Muscle of back (tissue), 3 donors: ENCODE measurements at regions not wholly inside any gene's neighbourhood (a gene's known extent, or its start where the extent isn't known, plus 50 kb on each side); places are given as distances from the start of the nearest gene placed in this dataset.

Experiments
- DNase-seq, 3 donors: peaks; one replicate each; pipeline versions ENCODE4 v3.0.0 to v3.0.0-alpha.2; 2013

DNA sequence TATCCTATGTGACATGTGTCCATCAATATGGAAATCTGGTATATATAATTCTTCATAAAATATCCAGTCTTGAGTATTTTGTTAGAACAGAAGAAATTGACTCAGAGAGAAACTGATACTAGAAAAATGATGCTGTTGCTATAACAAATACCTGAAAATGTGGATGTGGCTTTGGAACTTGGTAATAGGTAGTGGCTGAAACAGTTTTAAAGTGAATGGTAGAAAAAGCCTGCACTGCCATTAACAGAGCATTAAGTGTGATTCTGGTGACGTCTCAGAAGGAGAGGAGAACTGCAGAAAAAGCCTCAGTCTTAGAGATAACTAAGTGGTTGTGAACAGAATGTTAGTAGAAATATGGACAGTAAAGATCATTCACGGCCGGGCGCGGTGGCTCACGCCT, 634.9 kb upstream of the ZNF608 start:
- DNase-seq: no peak

DNA sequence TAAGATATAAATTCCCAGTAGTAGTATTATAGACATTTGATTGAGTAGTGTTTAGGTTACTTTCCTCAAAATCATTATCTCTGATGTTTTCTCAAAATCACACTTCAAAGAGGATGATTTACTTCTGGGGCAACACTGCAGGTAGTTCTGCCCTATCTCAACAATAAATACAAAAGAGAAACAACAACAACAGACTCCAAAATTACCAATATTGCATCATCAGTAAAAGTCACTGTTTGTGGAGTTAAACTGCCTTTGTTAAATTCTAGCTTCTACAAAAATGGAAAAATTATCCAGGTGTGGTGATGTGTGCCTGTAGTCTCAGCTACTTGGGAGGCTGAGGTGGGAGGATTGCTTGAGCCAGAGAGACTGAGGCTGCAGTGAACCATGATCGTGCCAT, 637.6 kb upstream of the ZNF608 start:
- DNase-seq: no peak

DNA sequence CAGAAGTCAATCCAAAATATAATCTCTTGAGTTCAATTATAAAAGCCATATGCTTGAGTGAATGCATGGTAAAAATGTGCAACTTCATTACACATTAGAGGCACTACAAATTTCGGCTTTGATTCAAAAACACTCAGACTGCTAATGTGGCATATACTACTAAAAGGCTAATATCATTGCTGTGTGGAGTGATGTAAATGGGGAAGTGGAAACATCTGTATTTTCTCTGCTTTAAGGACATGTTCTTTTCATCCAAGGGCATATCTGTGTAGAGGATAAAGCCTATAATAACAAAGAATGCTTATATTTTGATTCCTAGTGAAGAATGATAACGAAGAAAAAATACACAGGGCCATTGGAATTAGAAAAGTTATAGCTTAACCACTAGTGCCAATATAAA, 643.9 kb upstream of the ZNF608 start:
- DNase-seq: peak in 1 of 3 donors; percentile 17

GRCh38 chr5:125393221-125393815, 646.9 kb upstream of the ZNF608 start:
- DNase-seq: no peak

DNA sequence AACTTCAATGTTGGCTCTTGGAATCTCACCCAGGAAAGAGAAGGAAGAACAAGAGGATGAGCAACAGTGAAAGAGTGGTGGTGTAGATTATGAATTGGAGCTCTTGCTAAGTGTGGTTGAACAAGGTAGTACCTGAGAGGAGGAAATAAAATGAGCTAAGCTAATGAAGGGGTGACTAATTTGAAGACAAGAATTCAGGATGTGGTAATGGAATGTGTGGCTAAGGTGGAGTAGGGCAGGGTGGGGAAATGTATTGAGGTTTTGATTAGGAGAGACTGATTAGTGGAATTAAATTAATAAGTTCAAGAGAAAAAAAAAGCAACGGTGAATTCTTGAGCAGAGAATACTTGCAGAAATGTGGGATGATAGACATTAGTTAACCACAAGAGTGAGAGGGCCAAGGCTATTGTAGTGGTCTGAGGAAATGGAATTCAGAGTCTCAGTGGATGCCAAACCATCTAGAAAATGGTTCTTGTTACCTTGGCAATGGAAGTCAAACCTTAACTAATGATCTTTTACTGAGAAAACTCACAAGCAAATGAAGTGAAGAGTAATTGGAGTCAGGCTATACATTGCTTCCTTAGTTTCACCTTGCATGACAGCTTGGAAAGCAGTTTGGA, 648.3 kb upstream of the ZNF608 start:
- DNase-seq: no peak

- no peak for DNase-seq
Observed at GRCh38 chr5:125396462-125396861, 650.0 kb upstream of the ZNF608 start.

GRCh38 chr5:125398466-125398865, 652.0 kb upstream of the ZNF608 start:
- DNase-seq: no peak

DNA sequence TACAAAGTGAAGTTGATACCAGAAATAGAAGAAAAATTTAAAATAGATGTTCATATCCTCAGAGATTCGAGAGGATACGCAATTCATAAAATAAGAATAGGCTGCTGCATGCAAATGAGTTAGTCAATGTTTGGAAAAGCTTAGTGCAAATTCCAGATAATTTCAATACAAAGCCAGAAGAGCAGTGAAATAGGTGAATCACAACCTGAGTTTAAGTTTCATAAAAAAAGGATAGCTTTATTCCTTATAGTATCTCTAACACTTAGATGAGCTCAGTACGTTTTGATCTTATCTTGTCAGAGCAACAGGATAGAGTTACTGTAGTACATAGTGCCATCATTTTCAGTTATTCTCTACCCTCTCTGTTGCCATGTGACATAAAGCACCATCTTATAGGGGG, 653.4 kb upstream of the ZNF608 start:
- DNase-seq: no peak

DNA sequence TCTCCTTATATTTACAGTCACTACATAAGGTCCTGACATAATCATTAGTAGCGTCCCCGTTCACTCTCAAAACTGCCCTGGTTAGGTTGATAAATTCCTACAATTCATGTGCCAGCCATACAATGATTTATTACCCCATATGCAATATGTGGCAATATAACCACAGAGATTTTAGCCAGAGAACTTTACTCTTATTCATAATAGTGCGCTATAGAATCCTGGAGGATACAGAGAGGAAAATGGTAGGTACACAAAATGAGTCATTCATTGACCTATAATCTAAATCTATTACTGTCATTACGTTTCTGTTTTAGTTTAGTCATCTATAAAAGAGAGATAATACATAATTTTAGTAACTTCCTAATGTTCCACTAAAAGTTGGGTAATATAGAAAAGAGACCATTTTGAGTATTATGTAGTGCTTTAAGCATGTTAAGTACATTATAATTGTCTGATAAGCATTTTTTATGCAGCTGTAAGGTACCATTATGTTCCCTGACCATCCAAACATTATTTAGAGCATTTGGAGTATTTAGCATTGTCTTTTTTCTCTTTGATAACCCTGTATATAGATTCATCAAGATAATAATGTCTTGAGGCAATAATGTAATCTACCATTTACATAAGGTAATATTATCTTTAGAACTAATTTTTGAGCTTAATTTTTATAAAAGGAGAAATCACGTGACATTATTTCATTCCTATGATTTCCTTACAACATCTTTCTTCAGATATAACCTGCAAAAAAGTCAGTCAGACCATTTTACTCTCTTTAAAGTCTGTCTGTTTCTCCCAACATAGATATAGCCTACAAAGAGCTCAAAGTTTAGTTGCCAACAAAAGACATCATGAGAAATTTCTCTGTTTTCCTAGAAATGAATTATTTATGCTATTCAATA, 655.5 kb upstream of the ZNF608 start:
- DNase-seq: no peak

- DNase-seq: no peak
Observed at GRCh38 chr5:125402787-125403186, 656.3 kb upstream of the ZNF608 start.

- DNase-seq: no peak
Observed at GRCh38 chr5:125404056-125404455, 657.6 kb upstream of the ZNF608 start.

- DNase-seq: peak in 1 of 3 donors; percentile 86
Observed at GRCh38 chr5:125408448-125409233, 662.2 kb upstream of the ZNF608 start.

GRCh38 chr5:125409234-125409860, 662.9 kb upstream of the ZNF608 start:
- peak in 2 of 3 donors; percentile 28 to 73 for DNase-seq

GRCh38 chr5:125409861-125410536, 663.6 kb upstream of the ZNF608 start:
- peak in 2 of 3 donors; percentile 8 to 51 for DNase-seq

GRCh38 chr5:125410537-125411070, 664.2 kb upstream of the ZNF608 start:
- peak in 2 of 3 donors; percentile 51 to 83 for DNase-seq

DNA sequence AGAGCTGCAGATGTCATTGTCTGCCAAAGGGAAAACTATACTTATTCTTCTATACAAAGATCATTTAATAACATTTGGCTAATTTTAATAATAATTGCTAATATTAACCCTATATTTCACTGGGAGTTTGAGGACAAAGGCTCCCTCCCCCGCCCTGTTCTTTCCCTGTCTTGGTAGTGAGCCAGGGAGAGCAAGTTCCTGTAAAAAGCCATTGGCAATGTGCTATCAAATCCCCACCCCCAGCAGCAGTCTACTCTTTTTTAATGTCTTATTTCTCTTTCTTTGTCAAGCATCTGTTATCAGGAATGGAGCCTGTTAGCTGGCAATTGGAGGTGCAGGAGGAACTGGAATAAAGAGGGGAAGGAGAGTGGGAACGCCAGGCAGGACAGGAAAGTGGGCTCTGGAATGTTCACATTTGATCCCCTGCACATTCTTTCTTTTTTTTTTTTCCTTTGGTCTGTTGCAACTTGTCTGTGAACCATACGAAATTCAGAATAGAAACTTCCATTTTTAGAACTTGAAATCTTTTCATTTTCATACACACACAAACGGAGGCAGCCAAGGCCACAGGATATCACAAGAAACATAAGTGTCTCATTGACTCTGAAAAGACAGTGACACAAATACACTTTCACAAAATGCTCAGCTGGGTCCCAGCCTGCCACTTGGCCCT, 664.8 kb upstream of the ZNF608 start:
- peak in 2 of 3 donors; percentile 51 to 70 for DNase-seq

- DNase-seq: peak; percentile 23 to 70 (median 35)
Observed at GRCh38 chr5:125411744-125412560, 665.5 kb upstream of the ZNF608 start.

DNA sequence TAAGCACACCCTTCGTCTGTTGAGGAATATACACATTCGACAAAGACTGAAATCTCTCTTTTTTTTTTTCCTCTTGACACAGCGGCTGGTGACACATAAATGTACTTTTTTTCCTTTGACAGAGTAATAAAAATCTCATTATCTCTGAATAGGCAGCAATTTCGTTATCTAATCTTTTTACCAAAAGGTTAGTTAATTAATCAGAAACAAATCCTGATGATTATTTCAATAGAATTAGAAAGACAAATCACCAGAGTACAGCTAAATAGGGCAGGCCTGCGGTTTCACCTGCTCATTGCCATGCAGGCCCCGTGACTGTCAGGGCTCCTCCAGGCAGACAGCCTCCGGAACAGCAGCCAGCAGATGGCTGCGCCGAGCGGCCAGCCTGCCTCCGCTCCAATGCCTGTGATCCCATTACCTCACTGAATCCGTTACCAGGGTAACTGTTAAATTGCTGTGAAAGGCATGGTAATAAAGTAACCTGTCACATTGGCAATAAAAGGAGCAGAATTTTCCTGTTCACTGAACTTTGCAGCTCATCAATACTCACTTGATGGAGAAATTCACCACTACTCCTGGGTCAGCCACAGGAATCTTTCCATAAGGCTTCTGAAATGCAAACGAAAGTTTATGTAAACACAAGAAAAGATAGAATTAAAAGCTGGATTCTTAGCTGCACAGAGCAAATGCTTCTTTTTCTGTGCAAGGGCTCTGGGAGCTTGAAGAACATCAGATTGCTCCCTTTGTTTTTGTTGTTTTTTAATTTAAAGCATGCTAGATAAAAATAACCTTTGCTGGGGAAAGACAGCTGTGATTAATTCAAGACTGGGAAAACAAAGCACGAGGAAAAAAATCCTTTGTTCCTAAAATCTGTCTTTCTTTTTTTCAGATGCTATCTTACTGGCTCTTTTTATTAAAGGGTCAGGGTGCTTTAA, 666.4 kb upstream of the ZNF608 start:
- peak; percentile 75 to 92 (median 85) for DNase-seq
